ENCODE measurements at regions not wholly inside any gene's neighbourhood (a gene's known extent, or its start where the extent isn't known, plus 50 kb on each side); places are given as distances from the start of the nearest gene placed in this dataset.

DNA sequence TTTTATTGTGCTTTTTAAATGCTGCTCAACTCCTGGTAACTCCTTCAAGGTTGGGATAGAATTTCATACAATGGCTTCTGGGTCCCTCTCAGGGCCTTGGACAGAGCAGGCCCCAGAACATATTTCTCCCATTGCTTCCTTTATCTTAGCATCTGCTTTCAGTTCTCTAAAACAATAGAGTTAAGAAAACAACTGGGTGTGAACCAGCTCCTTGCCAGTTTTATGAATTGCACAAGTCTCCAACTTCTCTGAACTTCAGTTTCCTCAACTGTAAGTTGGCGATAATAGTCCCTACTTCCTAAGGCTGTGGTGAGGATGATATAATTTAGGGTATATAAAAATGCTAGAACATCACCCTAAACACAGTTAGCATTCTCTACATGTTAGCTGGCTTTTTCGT is 77.0 kb upstream of the INHBA start:
- Mint-ChIP-seq H3K27me3 (no peaks in the 10 kb centered on the region), H3K4me1 (no peaks in the 10 kb centered on the region), H3K36me3 (ENCODE audit: low read depth) (no peaks in the 10 kb centered on the region), H3K9me3 (no peaks in the 10 kb centered on the region), H3K4me3 (no peak overlapping the region), H3K27ac (no peak overlapping the region)
- no peak for ATAC-seq (replicated peaks)

DNA sequence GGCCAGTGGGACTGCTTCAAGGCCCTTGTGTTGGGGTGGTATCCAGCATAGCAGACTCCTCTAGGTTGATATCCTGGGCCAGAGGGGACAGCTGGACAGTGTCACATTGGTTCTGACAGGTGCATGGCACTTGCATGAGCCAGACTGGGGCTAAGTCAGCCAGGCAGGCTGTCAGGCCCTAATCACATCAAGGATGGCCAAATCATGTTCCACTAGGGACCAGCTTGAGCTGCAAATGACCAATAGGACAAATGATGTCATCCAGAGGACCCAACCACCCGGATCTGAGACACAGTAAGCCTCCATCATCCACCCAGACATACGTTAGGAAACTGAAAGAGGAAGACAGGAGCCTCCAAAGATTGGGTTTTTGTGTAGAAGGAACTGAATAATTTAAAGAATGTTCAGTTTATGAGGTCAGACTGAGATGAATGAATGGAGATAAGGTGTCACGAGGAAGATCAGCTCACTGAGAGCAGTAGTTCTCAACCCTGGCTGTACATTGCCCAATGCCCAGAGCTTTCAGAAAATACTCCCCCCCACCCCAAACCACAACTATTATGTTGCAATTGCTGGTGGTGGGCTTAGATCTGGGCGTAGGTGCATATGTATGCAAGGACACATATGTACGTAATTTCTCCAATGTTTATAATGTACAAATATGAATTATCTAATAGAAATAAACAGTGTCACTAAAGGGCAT is 75.2 kb upstream of the INHBA start:
- no peaks in the 10 kb centered on the region for H3K27me3 Mint-ChIP-seq
- H3K36me3 Mint-ChIP-seq (ENCODE audit: low read depth) = no peaks in the 10 kb centered on the region

DNA sequence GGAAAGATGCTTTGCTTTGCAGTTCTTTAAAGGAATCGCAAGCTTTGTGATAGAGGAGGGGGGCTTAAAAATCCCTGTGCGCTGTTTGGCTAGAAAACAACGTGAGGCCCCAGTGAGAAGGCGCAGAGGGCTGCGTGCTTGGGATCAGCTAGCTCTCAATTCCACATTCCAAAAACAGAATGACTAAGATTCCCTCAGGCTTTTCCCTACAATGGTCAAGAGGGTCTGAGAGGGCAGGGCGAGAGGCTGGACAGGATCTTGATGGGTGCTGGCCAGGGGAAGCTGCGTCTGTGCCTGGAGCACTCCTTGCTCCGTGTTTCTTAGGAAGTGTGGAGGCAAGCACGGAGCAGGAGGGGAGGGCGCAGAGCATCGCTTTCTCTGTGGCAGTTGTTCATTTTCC is 72.1 kb upstream of the INHBA start:
- Mint-ChIP-seq H3K27me3 (no peaks in the 10 kb centered on the region), H3K27ac (no peak overlapping the region), H3K4me1 (no peaks in the 10 kb centered on the region), H3K4me3 (no peak overlapping the region), H3K9me3 (no peaks in the 10 kb centered on the region), H3K36me3 (ENCODE audit: low read depth) (no peaks in the 10 kb centered on the region)
- no peak for ATAC-seq (replicated peaks)

More for the DNA sequence above, 75.2 kb upstream of the INHBA start:
- Mint-ChIP-seq H3K9me3 (no peaks in the 10 kb centered on the region), H3K27ac (no peak overlapping the region), H3K4me1 (no peaks in the 10 kb centered on the region), H3K4me3 (no peak overlapping the region)
- no peak for ATAC-seq (replicated peaks)

DNA sequence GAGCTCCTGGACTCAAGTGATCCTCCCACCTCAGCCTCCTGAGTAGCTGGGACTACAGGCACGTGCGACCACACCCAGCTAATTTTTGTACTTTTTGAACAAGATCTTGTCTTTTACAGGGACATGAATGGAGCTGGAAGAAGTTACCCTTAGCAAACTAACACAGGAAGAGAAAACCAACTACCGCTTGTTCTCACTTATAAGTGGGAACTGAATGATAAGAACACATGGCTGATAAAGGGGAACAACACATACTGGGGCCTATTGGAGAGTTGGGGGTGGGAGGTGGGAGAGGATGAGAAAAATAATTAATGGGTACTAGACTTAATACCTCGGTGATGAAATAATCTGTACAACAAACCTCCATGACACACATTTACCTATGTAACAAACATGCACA is 70.9 kb upstream of the INHBA start:
- H3K27ac Mint-ChIP-seq = no peak overlapping the region
- no peaks in the 10 kb centered on the region for H3K9me3 Mint-ChIP-seq
- H3K4me3 Mint-ChIP-seq = no peak overlapping the region
- no peaks in the 10 kb centered on the region for H3K27me3 Mint-ChIP-seq
- no peaks in the 10 kb centered on the region for H3K4me1 Mint-ChIP-seq
- H3K36me3 Mint-ChIP-seq (ENCODE audit: low read depth) = no peaks in the 10 kb centered on the region
- no peak for ATAC-seq (replicated peaks)

DNA sequence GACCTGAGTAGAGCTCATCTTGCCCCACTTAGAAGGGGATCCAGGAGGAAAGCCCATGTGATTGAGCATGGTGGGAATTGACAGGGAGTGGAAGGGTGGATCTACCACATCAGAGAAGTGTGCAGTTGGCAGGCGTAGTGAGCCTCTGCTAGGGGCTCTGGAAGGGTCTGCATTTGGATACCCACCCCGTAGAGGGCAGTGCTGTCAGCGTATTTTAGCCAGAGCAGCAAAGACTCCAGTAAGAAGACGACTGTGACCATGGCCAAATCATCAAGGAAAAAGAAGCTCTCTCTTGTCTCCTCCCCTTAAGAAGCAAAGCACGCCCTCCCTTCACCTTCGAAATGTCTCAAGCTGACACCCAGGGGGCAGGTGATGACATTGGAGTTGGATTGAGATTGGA is 68.8 kb upstream of the INHBA start:
- Mint-ChIP-seq H3K4me3 (no peak overlapping the region), H3K27ac (no peak overlapping the region), H3K27me3 (no peaks in the 10 kb centered on the region), H3K9me3 (no peaks in the 10 kb centered on the region), H3K4me1 (no peaks in the 10 kb centered on the region), H3K36me3 (ENCODE audit: low read depth) (no peaks in the 10 kb centered on the region)
- ATAC-seq (replicated peaks) = no peak

DNA sequence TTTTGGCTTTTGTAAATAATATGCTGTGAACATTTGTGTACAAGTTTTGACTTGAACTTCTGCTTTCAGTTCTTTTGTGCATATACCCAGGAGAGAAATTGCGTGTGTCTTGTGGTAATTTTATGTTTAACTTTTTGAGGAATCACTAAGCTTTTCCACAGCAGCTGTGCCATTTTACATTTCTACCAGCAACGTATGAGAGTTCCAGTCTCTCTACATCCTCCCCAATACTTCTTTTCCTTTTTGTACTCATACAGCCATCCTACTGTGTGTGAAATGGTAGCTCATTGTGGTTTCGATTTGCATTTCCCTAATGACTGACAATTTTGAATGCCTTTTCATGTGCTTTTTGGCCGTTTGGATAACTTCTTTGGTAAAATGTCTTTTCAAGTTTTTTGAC is 66.3 kb upstream of the INHBA start:
- H3K4me1 Mint-ChIP-seq = no peaks in the 10 kb centered on the region
- H3K27me3 Mint-ChIP-seq = no peaks in the 10 kb centered on the region
- no peaks in the 10 kb centered on the region for H3K9me3 Mint-ChIP-seq
- no peak overlapping the region for H3K27ac Mint-ChIP-seq
- H3K4me3 Mint-ChIP-seq = no peak overlapping the region
- ATAC-seq (replicated peaks) = no peak
- no peaks in the 10 kb centered on the region for H3K36me3 Mint-ChIP-seq (ENCODE audit: low read depth)

DNA sequence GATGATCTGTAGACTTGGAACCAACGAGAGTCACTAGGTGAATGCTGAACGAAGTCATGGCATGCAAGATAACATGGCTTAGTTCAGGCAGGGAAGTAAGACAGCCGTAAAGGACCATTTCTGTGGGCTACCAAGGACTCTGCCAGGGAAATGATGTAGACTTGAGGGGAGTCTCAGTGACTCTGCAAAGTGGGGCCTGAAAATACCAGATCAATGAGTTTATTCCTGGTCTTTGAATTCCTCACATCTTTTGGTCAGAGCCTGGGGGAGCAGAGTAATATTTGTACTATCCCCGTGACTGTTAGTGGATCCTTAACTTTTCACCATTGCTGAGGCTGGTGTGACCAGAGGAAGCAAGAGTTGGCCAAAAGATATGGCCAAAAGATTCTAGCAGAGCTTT is 60.7 kb upstream of the INHBA start:
- ATAC-seq (replicated peaks) = no peak
- Mint-ChIP-seq H3K4me3 (no peak overlapping the region), H3K36me3 (ENCODE audit: low read depth) (no peaks in the 10 kb centered on the region), H3K9me3 (peaks cover 3% of the 10 kb centered on the region), H3K27ac (no peak overlapping the region), H3K4me1 (no peaks in the 10 kb centered on the region), H3K27me3 (no peaks in the 10 kb centered on the region)

DNA sequence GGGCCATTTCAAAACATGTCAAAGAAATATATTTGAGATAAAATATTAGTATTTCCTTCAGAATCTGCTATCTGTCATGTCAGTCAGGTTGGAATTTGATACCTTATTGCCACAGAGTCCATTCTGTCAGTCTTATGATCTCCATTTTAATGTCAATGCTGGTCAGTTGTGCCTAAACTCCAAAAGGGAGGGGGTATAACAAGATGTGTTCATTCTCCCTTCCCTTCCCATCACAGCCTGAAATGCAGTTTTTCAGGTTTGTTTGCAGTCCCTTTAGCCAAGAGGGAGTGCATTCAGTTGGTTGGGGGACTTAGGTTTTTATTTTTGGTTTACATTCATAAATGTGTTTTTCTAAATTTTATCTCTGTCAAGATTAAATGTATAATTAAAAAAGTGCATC is 59.8 kb upstream of the INHBA start:
- Mint-ChIP-seq H3K27ac (no peak overlapping the region), H3K27me3 (no peaks in the 10 kb centered on the region), H3K36me3 (ENCODE audit: low read depth) (no peaks in the 10 kb centered on the region), H3K9me3 (peaks cover 3% of the 10 kb centered on the region), H3K4me1 (no peaks in the 10 kb centered on the region), H3K4me3 (no peak overlapping the region)
- ATAC-seq (replicated peaks) = no peak

DNA sequence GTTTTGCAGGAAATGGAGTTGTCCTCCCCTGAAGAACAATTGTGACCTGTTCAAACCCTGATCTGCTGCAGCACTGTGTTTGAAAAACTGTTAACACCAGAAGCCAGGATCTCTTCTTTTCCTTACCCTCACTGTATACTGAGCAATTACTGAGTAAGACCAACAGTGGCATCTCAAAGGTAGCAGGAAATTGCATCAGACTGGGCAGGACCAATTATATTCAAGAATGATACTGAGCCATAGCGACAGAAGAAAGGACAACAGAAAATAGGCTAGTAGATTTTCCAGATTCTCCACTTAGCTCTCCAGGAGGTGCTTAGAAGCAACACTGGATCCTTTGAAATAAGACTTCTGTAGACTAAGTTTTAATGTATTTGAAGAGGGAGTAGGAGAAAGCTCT is 57.4 kb upstream of the INHBA start:
- Mint-ChIP-seq H3K4me3 (no peak overlapping the region), H3K36me3 (ENCODE audit: low read depth) (no peaks in the 10 kb centered on the region), H3K27ac (no peak overlapping the region), H3K27me3 (no peaks in the 10 kb centered on the region), H3K9me3 (peaks cover 3% of the 10 kb centered on the region), H3K4me1 (no peaks in the 10 kb centered on the region)
- no peak for ATAC-seq (replicated peaks)

DNA sequence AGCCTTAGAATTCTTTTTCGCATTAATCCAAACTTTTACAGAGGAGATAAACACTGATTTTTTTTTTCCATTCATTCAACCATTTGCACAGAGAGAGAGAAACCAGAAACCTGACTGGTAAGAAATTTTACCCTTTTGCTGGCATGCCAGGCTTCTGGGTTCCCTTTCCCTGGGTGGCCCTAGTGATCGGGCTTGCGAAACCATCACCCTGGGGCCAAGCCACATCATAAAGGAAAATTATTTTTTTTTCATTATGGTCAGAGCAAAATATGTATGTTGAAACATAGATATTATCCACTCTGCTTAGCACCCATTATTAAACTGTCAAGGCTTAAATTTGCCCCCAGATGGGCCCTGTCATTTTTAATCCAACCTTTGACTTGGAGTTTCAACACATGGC is 55.4 kb upstream of the INHBA start:
- no peaks in the 10 kb centered on the region for H3K27me3 Mint-ChIP-seq
- no peaks in the 10 kb centered on the region for H3K36me3 Mint-ChIP-seq (ENCODE audit: low read depth)
- no peaks in the 10 kb centered on the region for H3K4me1 Mint-ChIP-seq
- no peak for ATAC-seq (replicated peaks)
- H3K9me3 Mint-ChIP-seq = peaks cover 6% of the 10 kb centered on the region
- no peak overlapping the region for H3K27ac Mint-ChIP-seq
- H3K4me3 Mint-ChIP-seq = no peak overlapping the region

DNA sequence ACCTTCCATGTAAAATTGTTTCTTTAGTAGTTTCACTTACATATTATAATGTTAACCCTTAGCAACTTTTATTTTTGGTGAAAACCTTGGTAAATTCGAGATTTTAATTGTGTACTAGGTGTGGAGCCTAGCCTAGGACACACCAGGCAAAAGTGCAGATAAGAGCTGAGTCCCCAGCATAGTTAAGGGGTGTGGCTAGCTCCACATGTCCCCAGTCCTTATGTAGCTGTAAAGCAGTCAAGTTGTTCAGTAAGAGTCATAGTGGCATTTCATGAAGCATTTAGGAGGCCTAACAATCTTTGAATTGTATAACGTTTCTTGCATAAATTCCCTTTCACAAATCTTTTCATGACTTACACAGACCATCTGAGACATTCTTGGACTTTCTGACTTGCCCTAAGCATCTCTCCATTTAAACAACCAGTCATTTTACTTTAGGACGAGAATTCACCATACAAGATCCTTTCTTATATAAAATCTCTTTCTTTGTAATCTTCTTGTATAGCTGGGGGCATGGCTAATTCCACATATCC is 53.8 kb upstream of the INHBA start:
- Mint-ChIP-seq H3K27me3 (no peaks in the 10 kb centered on the region), H3K4me1 (no peaks in the 10 kb centered on the region), H3K27ac (no peak overlapping the region), H3K4me3 (no peak overlapping the region), H3K9me3 (peaks cover 6% of the 10 kb centered on the region), H3K36me3 (ENCODE audit: low read depth) (no peaks in the 10 kb centered on the region)
- no peak for ATAC-seq (replicated peaks)

DNA sequence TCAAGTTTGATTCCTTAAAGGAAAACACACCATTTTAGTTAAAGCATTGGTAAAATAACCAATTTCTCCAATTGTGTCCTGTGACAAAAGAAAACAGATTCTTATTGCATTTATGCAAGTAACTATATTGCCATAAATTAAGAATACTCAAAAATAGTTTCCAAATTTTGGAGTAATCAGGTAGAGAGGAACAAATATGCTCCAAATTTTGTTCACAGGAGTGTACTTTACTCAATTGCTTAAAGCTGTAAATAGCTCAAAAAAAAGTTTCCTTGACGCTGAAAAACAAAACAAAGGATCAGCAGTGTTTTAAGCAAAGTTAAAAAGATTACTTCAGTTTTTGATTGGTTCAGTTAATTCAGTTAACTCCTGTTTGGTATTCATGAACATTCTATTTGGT is 52.2 kb upstream of the INHBA start:
- no peak for ATAC-seq (replicated peaks)
- Mint-ChIP-seq H3K36me3 (ENCODE audit: low read depth) (no peaks in the 10 kb centered on the region), H3K4me1 (no peaks in the 10 kb centered on the region), H3K27me3 (no peaks in the 10 kb centered on the region), H3K4me3 (no peak overlapping the region), H3K9me3 (peaks cover 6% of the 10 kb centered on the region), H3K27ac (no peak overlapping the region)

DNA sequence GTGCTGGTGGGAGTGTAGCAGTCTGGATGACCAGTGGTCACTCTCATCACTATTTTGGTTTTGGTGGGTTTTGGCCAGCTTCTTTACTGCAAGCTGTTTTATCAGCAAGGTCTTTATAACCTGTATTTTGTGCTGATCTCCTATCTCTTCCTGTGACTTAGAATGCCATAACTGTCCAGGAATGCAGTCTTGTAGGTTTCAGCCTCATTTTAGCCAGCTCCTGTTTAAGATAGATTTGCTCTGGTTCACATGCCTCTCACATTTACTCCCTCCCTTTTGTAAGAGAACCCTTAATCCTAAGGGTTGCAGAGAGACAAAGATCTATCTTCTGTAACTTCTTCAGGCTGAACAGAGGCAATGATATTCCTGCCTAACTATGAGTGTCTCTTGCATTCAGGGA is 51.2 kb upstream of the INHBA start:
- H3K27me3 Mint-ChIP-seq = no peaks in the 10 kb centered on the region
- no peak overlapping the region for H3K27ac Mint-ChIP-seq
- no peaks in the 10 kb centered on the region for H3K36me3 Mint-ChIP-seq (ENCODE audit: low read depth)
- ATAC-seq (replicated peaks) = no peak
- no peaks in the 10 kb centered on the region for H3K4me1 Mint-ChIP-seq
- H3K9me3 Mint-ChIP-seq = peaks cover 3% of the 10 kb centered on the region
- H3K4me3 Mint-ChIP-seq = no peak overlapping the region

All from activated T-helper 17 cell treated with anti-CD3 and anti-CD28 coated beads, Interleukin-2, amount 50 U/mL, for 72 hours (primary cell).